SK-N-MC (cell line): ENCODE measurements at regions not wholly inside any gene's neighbourhood (a gene's known extent, or its start where the extent isn't known, plus 50 kb on each side); places are given as distances from the start of the nearest gene placed in this dataset.
"Not testable (repeated sequence)": the region's sequence is repeated elsewhere in the genome, so short reads cannot be mapped to it uniquely, and the experiment has no call there.

Source experiments
- DNase-seq: peaks from one replicate; pipeline ENCODE4 v3.0.0-alpha.2; 2011; ENCODE audit warnings: low read depth, low spot score
- H3K27ac ChIP-seq: fragments of 200-600 bp; sonication (generic); 2 replicates; pipeline ENCODE4 v1.5.1; 2016; ENCODE audit warnings: mixed run types
- H3K36me3 ChIP-seq: fragments of 200-600 bp; sonication (generic); 2 replicates; pipeline ENCODE4 v1.6.1; 2017; ENCODE audit warnings: antibody characterized with exemption, low read length, mixed read lengths; ENCODE audit not compliant: insufficient read depth
- H3K4me3 ChIP-seq: fragments of 200-600 bp; sonication (generic); 2 replicates; pipeline ENCODE4 v1.5.1; 2016
- H3K9ac ChIP-seq: fragments of 200-600 bp; sonication (generic); 2 replicates; pipeline ENCODE4 v1.8.0; 2017; ENCODE audit warnings: mixed run types, mixed read lengths; ENCODE audit not compliant: insufficient read length
- H3K9me3 ChIP-seq: fragments of 200-600 bp; sonication (generic); 2 replicates; pipeline ENCODE4 v1.6.1; 2017; ENCODE audit warnings: low read depth, mild to moderate bottlenecking, antibody characterized with exemption, low read length, moderate library complexity, mixed read lengths
- EZH2 ChIP-seq: fragments of 200-600 bp; sonication (generic); IDR thresholded peaks from one replicate; pipeline ENCODE4 v1.6.1; 2017; ENCODE audit warnings: antibody characterized with exemption
- FOXP2 ChIP-seq: optimal IDR thresholded peaks from 2 replicates; pipeline ENCODE3; 2011; ENCODE audit warnings: mild to moderate bottlenecking, moderate library complexity; ENCODE audit not compliant: insufficient read depth; ENCODE audit errors: extremely low read length, control extremely low read depth
- POLR2AphosphoS5 ChIP-seq: IDR thresholded peaks from 2 replicates; pipeline ENCODE4 v1.6.1; 2012; ENCODE audit warnings: mild to moderate bottlenecking, low read depth, low read length, borderline replicate concordance

DNA sequence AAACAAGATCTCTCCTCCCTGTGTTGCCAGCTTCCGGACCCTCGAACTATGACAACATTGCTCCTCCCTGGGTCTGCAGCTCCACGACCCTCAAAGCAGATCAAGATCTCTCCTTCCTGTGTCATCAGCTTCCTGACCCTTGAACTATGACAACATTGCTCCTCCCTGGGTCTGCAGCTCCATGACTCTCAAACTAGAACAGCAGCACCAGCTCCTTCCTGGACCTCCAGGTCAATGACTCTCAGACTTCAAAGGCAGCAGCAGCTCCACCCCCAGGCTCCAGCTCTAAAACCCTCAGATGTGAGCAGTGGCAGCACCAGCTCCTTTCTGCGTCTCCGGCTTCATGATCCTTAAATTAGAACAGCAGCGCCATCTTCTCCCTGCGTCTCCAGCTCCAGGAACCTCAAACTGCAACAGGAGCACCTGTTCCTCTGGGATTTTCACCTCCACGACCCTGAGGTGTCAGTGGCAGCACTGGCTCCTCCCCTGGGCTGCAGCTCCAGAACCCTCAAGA is 341.0 kb upstream of the SULF2 start:
- no peaks in the 10 kb centered on the region for H3K9me3 ChIP-seq
- no peaks in the 10 kb centered on the region for H3K36me3 ChIP-seq
- no peak overlapping the region for H3K9ac ChIP-seq
- no peak overlapping the region for H3K27ac ChIP-seq
- DNase-seq, result no peak
- H3K4me3 ChIP-seq, result no peak overlapping the region
- TF ChIP-seq POLR2AphosphoS5 (no peak), EZH2 (no peak), FOXP2 (no peak)

DNA sequence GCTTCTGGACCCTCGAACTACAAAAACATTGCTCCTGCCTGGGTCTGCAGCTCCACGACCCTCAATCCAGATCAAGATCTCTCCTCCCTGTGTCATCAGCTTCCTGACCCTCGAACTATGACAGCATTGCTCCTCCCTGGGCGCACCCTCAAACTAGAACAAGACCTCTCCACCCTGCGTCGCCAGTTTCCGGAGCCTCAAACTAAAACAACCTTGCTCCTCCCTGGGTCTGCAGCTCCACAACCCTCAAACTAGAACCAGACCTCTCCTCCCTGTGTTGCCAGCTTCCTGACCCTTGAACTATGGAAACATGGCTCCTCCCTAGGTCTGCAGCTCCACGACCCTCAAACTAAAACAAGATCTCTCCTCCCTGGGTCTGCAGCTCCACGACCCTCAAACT is 339.7 kb upstream of the SULF2 start:
- Histone ChIP-seq H3K9me3 (no peaks in the 10 kb centered on the region), H3K4me3 (no peak overlapping the region), H3K36me3 (no peaks in the 10 kb centered on the region), H3K27ac (no peak overlapping the region), H3K9ac (no peak overlapping the region)
- no peak for TF ChIP-seq EZH2
- DNase-seq, result no peak

GRCh38 chr20:48124181-48124782 is 339.0 kb upstream of the SULF2 start:
- Histone ChIP-seq H3K27ac (no peak overlapping the region), H3K36me3 (no peaks in the 10 kb centered on the region), H3K9ac (no peak overlapping the region), H3K4me3 (no peak overlapping the region), H3K9me3 (no peaks in the 10 kb centered on the region)
- no peak for DNase-seq
- TF ChIP-seq FOXP2 (no peak), POLR2AphosphoS5 (no peak), EZH2 (no peak)

- Histone ChIP-seq H3K36me3 (no peaks in the 10 kb centered on the region), H3K9me3 (no peaks in the 10 kb centered on the region), H3K9ac (no peak overlapping the region), H3K4me3 (no peak overlapping the region), H3K27ac (no peak overlapping the region)
- TF ChIP-seq EZH2 (no peak), FOXP2 (no peak), POLR2AphosphoS5 (no peak)
- no peak for DNase-seq
Observed at GRCh38 chr20:48120120-48120519, 334.8 kb upstream of the SULF2 start.

DNA sequence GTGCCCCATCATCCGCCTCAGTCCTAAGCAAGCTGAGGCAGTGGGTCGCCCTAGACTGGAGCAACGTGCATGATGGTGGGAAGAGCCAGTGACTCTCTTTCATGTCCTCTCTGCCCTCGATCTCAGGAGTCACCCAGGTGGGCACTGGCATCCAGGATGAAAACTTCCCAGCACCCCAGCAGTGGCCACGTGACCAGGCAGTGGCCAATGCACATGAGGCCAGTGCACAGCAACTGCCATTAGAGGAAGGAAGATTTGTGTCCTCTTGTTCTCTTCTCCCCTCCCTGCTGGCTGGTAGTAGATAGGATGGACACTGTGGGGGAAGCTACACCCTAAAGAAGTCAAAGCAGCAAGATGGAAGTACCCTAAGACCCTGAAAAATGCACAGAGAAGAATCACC is 334.1 kb upstream of the SULF2 start:
- not testable (repeated sequence) for H3K9ac ChIP-seq, DNase-seq, H3K27ac ChIP-seq, H3K9me3 ChIP-seq, H3K4me3 ChIP-seq, H3K36me3 ChIP-seq

GRCh38 chr20:48115502-48115901 is 330.2 kb upstream of the SULF2 start:
- Histone ChIP-seq H3K27ac (no peak overlapping the region), H3K9me3 (no peaks in the 10 kb centered on the region), H3K4me3 (no peak overlapping the region), H3K36me3 (no peaks in the 10 kb centered on the region), H3K9ac (no peak overlapping the region)
- TF ChIP-seq POLR2AphosphoS5 (no peak), EZH2 (no peak), FOXP2 (no peak)
- DNase-seq, result no peak

DNA sequence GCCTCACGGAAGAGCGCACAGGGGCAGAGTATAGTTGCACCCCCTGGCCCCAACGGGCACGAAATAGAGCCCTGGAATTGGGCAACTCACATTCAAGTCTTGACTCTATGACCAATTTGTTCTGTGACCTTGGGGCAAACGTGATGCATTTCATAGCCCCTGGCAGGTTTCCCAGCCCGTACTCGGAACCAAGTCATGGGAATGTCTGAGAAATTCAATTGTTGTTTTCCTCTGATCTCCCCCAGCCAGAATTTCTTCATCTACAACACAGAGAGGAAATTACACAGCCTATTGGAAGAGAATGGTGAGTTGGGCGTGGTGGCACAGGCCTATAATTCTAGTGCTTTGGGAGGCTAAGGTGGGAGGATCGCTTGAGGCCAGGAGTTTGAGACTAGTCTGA is 322.3 kb upstream of the SULF2 start:
- Histone ChIP-seq H3K4me3 (no peak overlapping the region), H3K27ac (no peak overlapping the region), H3K36me3 (no peaks in the 10 kb centered on the region), H3K9me3 (no peaks in the 10 kb centered on the region), H3K9ac (no peak overlapping the region)
- TF ChIP-seq POLR2AphosphoS5 (no peak), FOXP2 (no peak), EZH2 (no peak)
- DNase-seq, result no peak

GRCh38 chr20:48106428-48106827 is 321.1 kb upstream of the SULF2 start:
- no peak for DNase-seq
- no peaks in the 10 kb centered on the region for H3K9me3 ChIP-seq
- H3K9ac ChIP-seq, result no peak overlapping the region
- TF ChIP-seq POLR2AphosphoS5, result no peak
- H3K4me3 ChIP-seq, result no peak overlapping the region
- no peak overlapping the region for H3K27ac ChIP-seq
- H3K36me3 ChIP-seq, result no peaks in the 10 kb centered on the region

DNA sequence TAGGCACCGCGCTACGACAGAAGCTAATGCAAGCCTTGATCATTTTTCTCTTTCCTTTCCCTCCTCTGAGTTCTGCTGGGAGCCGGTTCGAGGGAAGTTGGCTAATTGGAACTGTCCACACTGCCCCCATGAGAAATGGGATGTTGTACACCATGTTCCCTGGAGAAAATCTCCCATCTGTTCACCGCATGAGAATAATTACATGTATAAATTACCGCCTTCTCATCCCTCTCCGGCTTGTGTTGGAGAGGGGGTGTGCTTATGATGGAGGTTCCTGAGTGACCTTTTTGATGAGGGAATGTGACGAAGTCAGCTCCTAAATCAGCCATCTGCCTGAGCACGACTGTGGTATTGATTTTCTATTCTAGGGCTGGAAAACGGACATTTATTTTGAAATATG is 320.2 kb upstream of the SULF2 start:
- no peak for DNase-seq
- no peak for TF ChIP-seq EZH2
- no peak for TF ChIP-seq POLR2AphosphoS5
- TF ChIP-seq FOXP2, result no peak
- no peak overlapping the region for H3K4me3 ChIP-seq
- no peak overlapping the region for H3K9ac ChIP-seq
- no peaks in the 10 kb centered on the region for H3K36me3 ChIP-seq
- H3K27ac ChIP-seq, result no peak overlapping the region
- H3K9me3 ChIP-seq, result no peaks in the 10 kb centered on the region
